Endodermal cell (in vitro differentiated cells): ENCODE measurements at regions not wholly inside any gene's neighbourhood (a gene's known extent, or its start where the extent isn't known, plus 50 kb on each side); places are given as distances from the start of the nearest gene placed in this dataset.

Experiments
- DNase-seq: peaks from one replicate; pipeline ENCODE4 v3.0.0-alpha.2; 2017
- H3K27ac ChIP-seq: 2 replicates; pipeline ENCODE4 v1.5.1; 2013; ENCODE audit warnings: mild to moderate bottlenecking, low read depth, low read length, moderate library complexity
- H3K27me3 ChIP-seq: 2 replicates; pipeline ENCODE4 v1.6.1; 2013; ENCODE audit warnings: mild to moderate bottlenecking, low read length, moderate library complexity; ENCODE audit not compliant: insufficient read depth, control insufficient read depth, poor library complexity, severe bottlenecking
- H3K36me3 ChIP-seq: 2 replicates; pipeline ENCODE4 v1.7.0; 2013; ENCODE audit warnings: mild to moderate bottlenecking, low read length, moderate library complexity; ENCODE audit not compliant: control insufficient read depth, insufficient read depth
- H3K4me1 ChIP-seq: one replicate; pipeline ENCODE4 v1.7.0; 2013; ENCODE audit warnings: low read length; ENCODE audit not compliant: control insufficient read depth, insufficient read depth
- H3K4me3 ChIP-seq: 2 replicates; pipeline ENCODE4 v1.5.1; 2013; ENCODE audit warnings: mild to moderate bottlenecking, low read length, moderate library complexity
- H3K9ac ChIP-seq: 2 replicates; pipeline ENCODE4 v1.6.1; 2013; ENCODE audit warnings: mild to moderate bottlenecking, low read length, moderate library complexity; ENCODE audit not compliant: poor library complexity, severe bottlenecking; ENCODE audit errors: extremely low read depth
- H3K9me3 ChIP-seq: 2 replicates; pipeline ENCODE4 v1.6.1; 2013; ENCODE audit warnings: mild to moderate bottlenecking, low read length, moderate library complexity; ENCODE audit not compliant: control insufficient read depth
- H3K27ac Mint-ChIP-seq: 2 replicates; pipeline ENCODE4 v1.8.0; 2020; ENCODE audit warnings: mixed read lengths
- H3K27me3 Mint-ChIP-seq: 2 replicates; pipeline ENCODE4 v1.8.0; 2021; ENCODE audit warnings: mild to moderate bottlenecking, mixed read lengths; ENCODE audit not compliant: insufficient read depth
- H3K36me3 Mint-ChIP-seq: 2 replicates; pipeline ENCODE4 v1.8.0; 2020; ENCODE audit warnings: low read depth, mixed read lengths
- H3K4me1 Mint-ChIP-seq: 2 replicates; pipeline ENCODE4 v1.8.0; 2020; ENCODE audit warnings: mixed read lengths
- H3K4me3 Mint-ChIP-seq: 2 replicates; pipeline ENCODE4 v1.8.0; 2020; ENCODE audit warnings: mild to moderate bottlenecking, moderate library complexity, mixed read lengths
- H3K9me3 Mint-ChIP-seq: 2 replicates; pipeline ENCODE4 v1.8.0; 2020; ENCODE audit warnings: mild to moderate bottlenecking, mixed read lengths
- whole genome bisulfite sequencing, 2 experiments: methylation state at CpG; one replicate each; pipeline versions ENCODE4 v1.1.5 to v1.1.7; 2013; ENCODE audit warnings: missing lambda C conversion rate in 2 of 2, mixed read lengths in 1 of 2; ENCODE audit not compliant: insufficient coverage in 1 of 2, insufficient read length in 1 of 2; 5-methylcytosine and 5-hydroxymethylcytosine counted together
- TF ChIP-seq, protein P1 (sequence below): fragments of 200-600 bp; sonication (generic); conservative IDR thresholded peaks from 2 replicates; pipeline ENCODE4 v1.5.0; 2021; ENCODE audit warnings: antibody characterized with exemption, mild to moderate bottlenecking

DNA sequence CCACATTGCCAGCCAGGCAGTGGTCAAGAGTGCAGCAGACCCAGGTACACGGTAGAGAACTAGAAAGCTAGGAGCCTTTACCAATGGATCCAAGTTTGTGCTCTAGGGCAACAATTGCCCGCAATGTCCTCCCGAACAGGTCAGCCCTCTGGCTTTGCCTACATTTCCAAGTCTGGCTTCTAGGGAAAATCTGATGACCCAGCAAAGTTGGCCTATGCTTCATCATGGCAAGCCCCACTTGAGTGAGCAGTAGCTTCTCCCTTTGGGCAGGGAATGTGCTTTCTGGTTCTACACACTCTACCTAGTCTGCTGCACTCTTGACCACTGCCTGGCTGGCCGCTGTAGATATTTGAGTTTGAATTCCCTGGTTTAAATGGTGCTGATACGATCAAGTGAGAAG, 361.6 kb upstream of the NR2F2 start:
- H3K27me3 ChIP-seq = no peaks in the 10 kb centered on the region
- H3K9me3 ChIP-seq = no peaks in the 10 kb centered on the region
- no peak for DNase-seq
- no peaks in the 10 kb centered on the region for H3K4me1 ChIP-seq
- TF ChIP-seq, protein P1, sequence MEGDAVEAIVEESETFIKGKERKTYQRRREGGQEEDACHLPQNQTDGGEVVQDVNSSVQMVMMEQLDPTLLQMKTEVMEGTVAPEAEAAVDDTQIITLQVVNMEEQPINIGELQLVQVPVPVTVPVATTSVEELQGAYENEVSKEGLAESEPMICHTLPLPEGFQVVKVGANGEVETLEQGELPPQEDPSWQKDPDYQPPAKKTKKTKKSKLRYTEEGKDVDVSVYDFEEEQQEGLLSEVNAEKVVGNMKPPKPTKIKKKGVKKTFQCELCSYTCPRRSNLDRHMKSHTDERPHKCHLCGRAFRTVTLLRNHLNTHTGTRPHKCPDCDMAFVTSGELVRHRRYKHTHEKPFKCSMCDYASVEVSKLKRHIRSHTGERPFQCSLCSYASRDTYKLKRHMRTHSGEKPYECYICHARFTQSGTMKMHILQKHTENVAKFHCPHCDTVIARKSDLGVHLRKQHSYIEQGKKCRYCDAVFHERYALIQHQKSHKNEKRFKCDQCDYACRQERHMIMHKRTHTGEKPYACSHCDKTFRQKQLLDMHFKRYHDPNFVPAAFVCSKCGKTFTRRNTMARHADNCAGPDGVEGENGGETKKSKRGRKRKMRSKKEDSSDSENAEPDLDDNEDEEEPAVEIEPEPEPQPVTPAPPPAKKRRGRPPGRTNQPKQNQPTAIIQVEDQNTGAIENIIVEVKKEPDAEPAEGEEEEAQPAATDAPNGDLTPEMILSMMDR = no peak
- Mint-ChIP-seq H3K4me3 (no peak overlapping the region), H3K27me3 (peaks cover 3% of the 10 kb centered on the region), H3K27ac (no peak overlapping the region), H3K9me3 (peaks cover 7% of the 10 kb centered on the region), H3K4me1 (no peaks in the 10 kb centered on the region), H3K36me3 (no peaks in the 10 kb centered on the region)
- no peak overlapping the region for H3K9ac ChIP-seq
- H3K36me3 ChIP-seq = no peaks in the 10 kb centered on the region
- H3K27ac ChIP-seq = no peak overlapping the region
- 90 to 96% methylated on average over 3 to 5 of the region's 5 CpGs for WGBS, 2 experiments
- H3K4me3 ChIP-seq = no peak overlapping the region

DNA sequence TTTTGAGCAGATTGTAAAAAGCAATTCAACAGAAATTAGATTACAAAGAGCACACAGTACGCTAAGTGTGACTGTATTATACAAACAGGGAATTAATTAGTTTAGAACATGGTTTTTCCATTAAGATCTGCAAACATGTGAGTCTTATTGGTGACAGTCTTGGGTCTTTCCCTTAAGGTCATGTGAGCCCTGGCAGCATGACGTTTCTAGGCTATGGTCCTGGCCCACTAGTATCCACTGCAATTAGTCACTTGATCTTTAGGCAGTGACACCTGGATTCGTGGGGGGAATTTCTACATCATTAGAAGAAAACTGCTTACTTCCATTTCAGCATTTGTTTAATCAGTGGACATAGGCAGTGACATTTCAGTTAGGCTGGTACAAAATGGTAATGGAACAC, 360.2 kb upstream of the NR2F2 start:
- no peaks in the 10 kb centered on the region for H3K27me3 ChIP-seq
- no peak for DNase-seq
- no peaks in the 10 kb centered on the region for H3K36me3 Mint-ChIP-seq
- no peaks in the 10 kb centered on the region for H3K36me3 ChIP-seq
- WGBS, 2 experiments = 86 to 87% methylated on average over 3 of the region's 3 CpGs
- no peaks in the 10 kb centered on the region for H3K4me1 Mint-ChIP-seq
- no peaks in the 10 kb centered on the region for H3K9me3 ChIP-seq
- H3K27me3 Mint-ChIP-seq = peaks cover 3% of the 10 kb centered on the region
- no peak overlapping the region for H3K27ac Mint-ChIP-seq
- H3K4me3 Mint-ChIP-seq = no peak overlapping the region
- TF ChIP-seq, protein P1 = no peak
- H3K4me1 ChIP-seq = no peaks in the 10 kb centered on the region
- no peak overlapping the region for H3K9ac ChIP-seq
- no peak overlapping the region for H3K27ac ChIP-seq
- no peak overlapping the region for H3K4me3 ChIP-seq
- H3K9me3 Mint-ChIP-seq = peaks cover 2% of the 10 kb centered on the region

DNA sequence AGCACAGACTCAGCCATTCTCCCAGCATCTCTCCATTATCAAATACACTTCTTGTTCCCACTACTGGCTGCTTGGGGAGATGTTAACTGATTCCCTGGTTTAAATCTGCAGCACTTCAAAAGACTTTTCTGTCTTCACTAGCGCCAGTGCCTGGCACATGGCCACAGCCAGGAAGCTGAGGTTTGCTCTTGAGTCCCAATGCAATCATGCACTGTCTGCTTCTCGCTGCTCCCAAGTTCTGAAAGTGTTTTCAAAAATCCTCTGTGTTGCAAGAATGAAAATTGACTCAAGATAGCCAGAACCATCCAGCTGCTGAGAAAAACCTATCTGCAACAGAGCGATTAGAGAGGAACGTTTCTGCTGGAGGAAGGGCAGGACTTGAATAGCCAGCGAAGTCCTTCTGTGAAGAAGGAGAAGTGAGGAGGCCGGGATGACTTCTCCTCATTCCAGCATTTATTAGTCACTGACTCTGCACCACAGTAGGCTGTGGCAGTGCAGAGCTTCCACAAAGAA, 358.4 kb upstream of the NR2F2 start:
- Mint-ChIP-seq H3K27me3 (peaks cover 3% of the 10 kb centered on the region), H3K4me3 (no peak overlapping the region), H3K36me3 (no peaks in the 10 kb centered on the region), H3K27ac (no peak overlapping the region), H3K9me3 (no peaks in the 10 kb centered on the region), H3K4me1 (no peaks in the 10 kb centered on the region)
- H3K27me3 ChIP-seq = no peaks in the 10 kb centered on the region
- H3K4me1 ChIP-seq = no peaks in the 10 kb centered on the region
- no peaks in the 10 kb centered on the region for H3K9me3 ChIP-seq
- H3K4me3 ChIP-seq = no peak overlapping the region
- H3K27ac ChIP-seq = no peak overlapping the region
- H3K36me3 ChIP-seq = no peaks in the 10 kb centered on the region
- WGBS, 2 experiments = 89 to 100% methylated on average over 4 to 6 of the region's 6 CpGs
- TF ChIP-seq, protein P1 = no peak
- no peak for DNase-seq
- no peak overlapping the region for H3K9ac ChIP-seq
